NCI-H460 (cell line): ENCODE measurements at regions not wholly inside any gene's neighbourhood (a gene's known extent, or its start where the extent isn't known, plus 50 kb on each side); places are given as distances from the start of the nearest gene placed in this dataset.
"Not testable (repeated sequence)": the region's sequence is repeated elsewhere in the genome, so short reads cannot be mapped to it uniquely, and the experiment has no call there.

Experiments
- DNase-seq: peaks from one replicate; pipeline ENCODE4 v3.0.0-alpha.2; 2016; ENCODE audit warnings: low read depth; ENCODE audit errors: extremely low read depth

- no peak for DNase-seq
Observed at GRCh38 chr7:39824456-39825200, 125.4 kb upstream of the CDK13 start.

GRCh38 chr7:39825401-39825980 is 124.6 kb upstream of the CDK13 start:
- DNase-seq: no peak

GRCh38 chr7:39826166-39826565 is 123.9 kb upstream of the CDK13 start:
- DNase-seq: no peak

- DNase-seq: no peak
Observed at GRCh38 chr7:39827571-39827970, 122.5 kb upstream of the CDK13 start.

GRCh38 chr7:39829028-39829427 is 121.0 kb upstream of the CDK13 start:
- DNase-seq: no peak

GRCh38 chr7:39832519-39833085 is 117.5 kb upstream of the CDK13 start:
- DNase-seq: no peak

- DNase-seq: peak; percentile 19
Observed at GRCh38 chr7:39833180-39833799, 116.8 kb upstream of the CDK13 start.

- DNase-seq: not testable (repeated sequence)
Observed at GRCh38 chr7:39833865-39834634, 116.0 kb upstream of the CDK13 start.

GRCh38 chr7:39838326-39838725 is 111.7 kb upstream of the CDK13 start:
- DNase-seq: no peak

GRCh38 chr7:39845006-39845405 is 105.0 kb upstream of the CDK13 start:
- no peak for DNase-seq

- DNase-seq: no peak
Observed at GRCh38 chr7:39847227-39847626, 102.8 kb upstream of the CDK13 start.

- DNase-seq: no peak
Observed at GRCh38 chr7:39851466-39852045, 98.5 kb upstream of the CDK13 start.

- not testable (repeated sequence) for DNase-seq
Observed at GRCh38 chr7:39854616-39855324, 95.3 kb upstream of the CDK13 start.

- DNase-seq: no peak
Observed at GRCh38 chr7:39855325-39855674, 94.8 kb upstream of the CDK13 start.

- DNase-seq: peak; percentile 25
Observed at GRCh38 chr7:39863675-39864322, 86.3 kb upstream of the CDK13 start.

GRCh38 chr7:39869888-39870522 is 80.1 kb upstream of the CDK13 start:
- DNase-seq: not testable (repeated sequence)

- not testable (repeated sequence) for DNase-seq
Observed at GRCh38 chr7:39871610-39872009, 78.4 kb upstream of the CDK13 start.

- no peak for DNase-seq
Observed at GRCh38 chr7:39880556-39880955, 69.5 kb upstream of the CDK13 start.

GRCh38 chr7:39882148-39882784 is 67.8 kb upstream of the CDK13 start:
- DNase-seq: no peak
